HG02973 (cell line): ENCODE measurements at regions not wholly inside any gene's neighbourhood (a gene's known extent, or its start where the extent isn't known, plus 50 kb on each side); places are given as distances from the start of the nearest gene placed in this dataset.
"Not testable (repeated sequence)": the region's sequence is repeated elsewhere in the genome, so short reads cannot be mapped to it uniquely, and the experiment has no call there.

Experiments used
- ATAC-seq: cut with Tn5 transposase; IDR thresholded peaks from one replicate; pipeline ENCODE4 v1.9.1; 2021; ENCODE audit warnings: moderate library complexity; ENCODE audit not compliant: unreplicated experiment

- ATAC-seq, result no peak
These were observed 101.1 kb upstream of the RMP24 start for GRCh38 chr18:35871337-35871736.

- ATAC-seq, result no peak
These were observed 96.9 kb upstream of the RMP24 start for GRCh38 chr18:35875566-35875965.

GRCh38 chr18:35876243-35876642 is 96.2 kb upstream of the RMP24 start:
- ATAC-seq, result no peak

GRCh38 chr18:35880788-35881455 is 91.6 kb upstream of the RMP24 start:
- ATAC-seq, result no peak

- ATAC-seq, result no peak
These were observed 84.2 kb upstream of the RMP24 start for GRCh38 chr18:35888329-35888728.

- ATAC-seq, result no peak
These were observed 82.8 kb upstream of the RMP24 start for GRCh38 chr18:35889677-35890076.

GRCh38 chr18:35890323-35890722 is 82.2 kb upstream of the RMP24 start:
- ATAC-seq, result no peak

GRCh38 chr18:35892118-35892517 is 80.4 kb upstream of the RMP24 start:
- ATAC-seq, result no peak

GRCh38 chr18:35897481-35897880 is 75.0 kb upstream of the RMP24 start:
- ATAC-seq, result not testable (repeated sequence)

GRCh38 chr18:35904389-35905037 is 68.0 kb upstream of the RMP24 start:
- ATAC-seq, result no peak

- no peak for ATAC-seq
These were observed 67.0 kb upstream of the RMP24 start for GRCh38 chr18:35905436-35905835.

- not testable (repeated sequence) for ATAC-seq
These were observed 66.2 kb upstream of the RMP24 start for GRCh38 chr18:35906291-35906690.

GRCh38 chr18:35910327-35910726 is 62.2 kb upstream of the RMP24 start:
- no peak for ATAC-seq

GRCh38 chr18:35912332-35912731 is 60.1 kb upstream of the RMP24 start:
- ATAC-seq, result no peak

- no peak for ATAC-seq
These were observed 57.4 kb upstream of the RMP24 start for GRCh38 chr18:35915056-35915455.

GRCh38 chr18:35917043-35917442 is 55.4 kb upstream of the RMP24 start:
- ATAC-seq, result no peak

GRCh38 chr18:35918564-35918963 is 53.9 kb upstream of the RMP24 start:
- no peak for ATAC-seq

GRCh38 chr18:35919179-35919578 is 53.3 kb upstream of the RMP24 start:
- ATAC-seq, result no peak

GRCh38 chr18:35920623-35921022 is 51.9 kb upstream of the RMP24 start:
- ATAC-seq, result no peak
